ENCODE measurements at regions not wholly inside any gene's neighbourhood (a gene's known extent, or its start where the extent isn't known, plus 50 kb on each side); places are given as distances from the start of the nearest gene placed in this dataset.

DNA sequence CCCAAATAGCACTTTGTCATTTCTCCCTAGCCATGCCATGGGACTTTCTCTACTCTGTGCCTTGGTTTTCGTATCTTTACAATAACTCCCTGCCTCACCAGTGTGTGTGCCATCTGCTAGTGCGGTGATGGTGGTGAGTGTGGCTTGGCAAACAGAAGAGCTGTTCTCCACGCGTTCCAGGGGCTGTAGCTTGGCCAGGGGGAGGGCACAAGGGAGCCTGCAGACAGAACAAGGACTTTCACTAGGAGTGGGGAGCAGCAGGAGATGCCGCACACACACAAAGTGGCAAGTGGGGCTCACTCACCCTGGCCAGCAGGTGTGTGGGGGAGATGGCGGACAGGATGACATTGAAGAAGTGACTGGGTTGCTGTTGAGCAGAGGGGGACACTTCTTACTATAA, 196.9 kb downstream of the HAUS1 start:
- no peak for TF ChIP-seq ZBTB20 (tag by site-specific recombination; IDR thresholded peaks at IDR 0.05)
- TF ChIP-seq KLF9 (tag by site-specific recombination; IDR thresholded peaks at IDR 0.05; ENCODE audit: low read depth): no peak
- TF ChIP-seq ZNF777 (tag by site-specific recombination; IDR thresholded peaks at IDR 0.05; ENCODE audit: borderline replicate concordance): no peak
- TF ChIP-seq, protein P1, sequence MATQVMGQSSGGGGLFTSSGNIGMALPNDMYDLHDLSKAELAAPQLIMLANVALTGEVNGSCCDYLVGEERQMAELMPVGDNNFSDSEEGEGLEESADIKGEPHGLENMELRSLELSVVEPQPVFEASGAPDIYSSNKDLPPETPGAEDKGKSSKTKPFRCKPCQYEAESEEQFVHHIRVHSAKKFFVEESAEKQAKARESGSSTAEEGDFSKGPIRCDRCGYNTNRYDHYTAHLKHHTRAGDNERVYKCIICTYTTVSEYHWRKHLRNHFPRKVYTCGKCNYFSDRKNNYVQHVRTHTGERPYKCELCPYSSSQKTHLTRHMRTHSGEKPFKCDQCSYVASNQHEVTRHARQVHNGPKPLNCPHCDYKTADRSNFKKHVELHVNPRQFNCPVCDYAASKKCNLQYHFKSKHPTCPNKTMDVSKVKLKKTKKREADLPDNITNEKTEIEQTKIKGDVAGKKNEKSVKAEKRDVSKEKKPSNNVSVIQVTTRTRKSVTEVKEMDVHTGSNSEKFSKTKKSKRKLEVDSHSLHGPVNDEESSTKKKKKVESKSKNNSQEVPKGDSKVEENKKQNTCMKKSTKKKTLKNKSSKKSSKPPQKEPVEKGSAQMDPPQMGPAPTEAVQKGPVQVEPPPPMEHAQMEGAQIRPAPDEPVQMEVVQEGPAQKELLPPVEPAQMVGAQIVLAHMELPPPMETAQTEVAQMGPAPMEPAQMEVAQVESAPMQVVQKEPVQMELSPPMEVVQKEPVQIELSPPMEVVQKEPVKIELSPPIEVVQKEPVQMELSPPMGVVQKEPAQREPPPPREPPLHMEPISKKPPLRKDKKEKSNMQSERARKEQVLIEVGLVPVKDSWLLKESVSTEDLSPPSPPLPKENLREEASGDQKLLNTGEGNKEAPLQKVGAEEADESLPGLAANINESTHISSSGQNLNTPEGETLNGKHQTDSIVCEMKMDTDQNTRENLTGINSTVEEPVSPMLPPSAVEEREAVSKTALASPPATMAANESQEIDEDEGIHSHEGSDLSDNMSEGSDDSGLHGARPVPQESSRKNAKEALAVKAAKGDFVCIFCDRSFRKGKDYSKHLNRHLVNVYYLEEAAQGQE (tag by site-specific recombination; IDR thresholded peaks at IDR 0.05): no peak
- TF ChIP-seq ZNF830 (tag by site-specific recombination; IDR thresholded peaks at IDR 0.05; ENCODE audit: low read depth): no peak
- no peak for TF ChIP-seq ZNF548 (tag by site-specific recombination; IDR thresholded peaks at IDR 0.05)
- TF ChIP-seq, protein P2, sequence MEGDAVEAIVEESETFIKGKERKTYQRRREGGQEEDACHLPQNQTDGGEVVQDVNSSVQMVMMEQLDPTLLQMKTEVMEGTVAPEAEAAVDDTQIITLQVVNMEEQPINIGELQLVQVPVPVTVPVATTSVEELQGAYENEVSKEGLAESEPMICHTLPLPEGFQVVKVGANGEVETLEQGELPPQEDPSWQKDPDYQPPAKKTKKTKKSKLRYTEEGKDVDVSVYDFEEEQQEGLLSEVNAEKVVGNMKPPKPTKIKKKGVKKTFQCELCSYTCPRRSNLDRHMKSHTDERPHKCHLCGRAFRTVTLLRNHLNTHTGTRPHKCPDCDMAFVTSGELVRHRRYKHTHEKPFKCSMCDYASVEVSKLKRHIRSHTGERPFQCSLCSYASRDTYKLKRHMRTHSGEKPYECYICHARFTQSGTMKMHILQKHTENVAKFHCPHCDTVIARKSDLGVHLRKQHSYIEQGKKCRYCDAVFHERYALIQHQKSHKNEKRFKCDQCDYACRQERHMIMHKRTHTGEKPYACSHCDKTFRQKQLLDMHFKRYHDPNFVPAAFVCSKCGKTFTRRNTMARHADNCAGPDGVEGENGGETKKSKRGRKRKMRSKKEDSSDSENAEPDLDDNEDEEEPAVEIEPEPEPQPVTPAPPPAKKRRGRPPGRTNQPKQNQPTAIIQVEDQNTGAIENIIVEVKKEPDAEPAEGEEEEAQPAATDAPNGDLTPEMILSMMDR (tag by site-specific recombination; IDR thresholded peaks at IDR 0.05): no peak
